GM03348 (cell line): ENCODE measurements at regions not wholly inside any gene's neighbourhood (a gene's known extent, or its start where the extent isn't known, plus 50 kb on each side); places are given as distances from the start of the nearest gene placed in this dataset.

ENCODE experiments used
- DNase-seq: peaks from one replicate; pipeline ENCODE4 v3.0.0; 2012; ENCODE audit warnings: low spot score

DNA sequence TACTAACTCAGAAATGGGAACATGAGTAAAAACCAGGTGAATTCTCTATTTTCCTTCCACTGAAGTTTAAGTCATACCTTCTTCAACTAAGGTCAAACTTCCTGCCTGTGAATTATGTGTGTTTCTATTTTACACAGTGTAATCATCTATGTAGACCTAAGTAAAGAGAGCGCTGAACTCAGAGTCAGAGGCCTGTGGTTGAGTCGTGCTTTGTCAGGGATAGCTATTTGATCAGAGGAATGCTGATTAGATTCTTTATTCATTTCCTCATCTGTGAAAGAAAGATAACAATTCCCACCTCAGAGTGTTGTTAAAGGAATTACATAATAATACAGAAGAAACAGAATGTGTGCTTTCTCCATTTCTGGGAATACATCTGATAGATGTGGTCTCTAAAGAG, 654.1 kb downstream of the STIM2 start:
- DNase-seq, result no peak

DNA sequence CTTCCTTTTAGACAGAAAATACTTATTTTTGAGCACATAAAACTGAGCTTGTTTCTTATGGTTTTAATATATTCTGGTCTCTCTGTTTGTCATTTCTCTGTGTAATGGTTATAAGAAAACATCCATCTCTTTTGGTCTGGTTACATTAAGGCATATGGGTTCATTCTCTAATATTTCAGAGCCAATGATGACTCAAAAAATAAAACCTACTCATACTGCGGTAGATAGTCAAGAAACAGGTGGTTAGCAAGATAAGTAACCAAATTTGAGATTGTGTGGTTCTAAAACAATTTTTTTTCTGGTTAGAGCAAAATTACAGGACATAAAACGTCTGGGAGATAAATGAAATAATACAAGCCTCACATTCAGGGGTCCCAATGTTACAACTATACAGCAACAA, 654.5 kb downstream of the STIM2 start:
- DNase-seq, result no peak

DNA sequence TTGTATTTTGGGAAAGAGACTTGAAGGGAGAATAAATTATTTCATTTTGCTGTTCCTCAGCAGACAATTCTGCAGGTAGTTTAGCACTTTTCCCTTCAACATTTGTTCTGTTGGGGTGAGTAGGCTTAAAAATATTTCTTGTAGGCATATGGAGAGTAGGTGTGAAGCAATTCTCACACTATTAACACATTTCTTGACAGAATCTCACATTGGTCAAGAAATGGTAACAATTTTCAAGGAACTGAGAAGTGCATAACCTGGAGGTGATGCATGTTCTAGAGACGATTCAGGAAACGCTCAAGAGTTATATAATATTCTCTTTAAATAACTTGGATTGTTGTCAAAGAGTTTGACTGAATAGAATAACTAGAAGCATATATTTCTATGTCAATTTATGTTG, 658.2 kb downstream of the STIM2 start:
- DNase-seq, result no peak

DNA sequence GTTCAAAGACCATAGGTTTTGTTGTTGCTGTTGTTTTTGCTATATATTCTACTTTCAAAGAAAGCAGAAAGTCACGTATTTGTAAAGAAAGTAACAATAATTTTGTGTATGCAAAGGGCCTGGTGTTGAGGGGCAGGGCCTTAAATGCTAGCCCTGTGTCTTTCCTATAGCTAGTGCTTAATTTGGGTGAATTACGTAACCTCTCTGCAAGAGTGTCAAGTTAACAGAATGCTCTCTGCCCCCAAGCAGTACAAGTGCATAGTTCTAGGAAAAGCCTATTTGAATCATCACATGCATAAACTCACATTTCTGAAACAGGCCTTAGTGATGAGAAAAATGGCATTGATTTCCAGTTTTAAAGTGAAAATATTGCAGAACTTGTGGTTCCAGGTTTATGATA, 663.6 kb downstream of the STIM2 start:
- DNase-seq, result no peak

DNA sequence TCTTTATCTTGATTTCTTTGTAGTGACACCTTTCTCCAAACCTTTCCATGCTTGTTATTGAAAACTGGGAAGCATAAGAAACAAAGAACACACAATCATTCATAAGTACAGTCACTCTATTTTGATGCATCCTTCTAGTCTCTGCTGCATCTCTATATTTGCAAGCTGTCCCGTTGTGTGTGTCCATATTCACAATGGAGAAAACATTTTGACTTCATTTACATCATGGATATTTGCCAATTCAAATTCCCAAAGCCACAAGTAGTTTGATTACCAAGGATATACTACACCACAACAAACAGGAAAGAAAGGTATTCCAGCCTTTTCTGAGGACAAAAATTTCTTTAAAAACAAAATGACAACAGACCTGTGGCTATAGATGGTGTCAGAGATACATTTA, 673.8 kb downstream of the STIM2 start:
- no peak for DNase-seq

DNA sequence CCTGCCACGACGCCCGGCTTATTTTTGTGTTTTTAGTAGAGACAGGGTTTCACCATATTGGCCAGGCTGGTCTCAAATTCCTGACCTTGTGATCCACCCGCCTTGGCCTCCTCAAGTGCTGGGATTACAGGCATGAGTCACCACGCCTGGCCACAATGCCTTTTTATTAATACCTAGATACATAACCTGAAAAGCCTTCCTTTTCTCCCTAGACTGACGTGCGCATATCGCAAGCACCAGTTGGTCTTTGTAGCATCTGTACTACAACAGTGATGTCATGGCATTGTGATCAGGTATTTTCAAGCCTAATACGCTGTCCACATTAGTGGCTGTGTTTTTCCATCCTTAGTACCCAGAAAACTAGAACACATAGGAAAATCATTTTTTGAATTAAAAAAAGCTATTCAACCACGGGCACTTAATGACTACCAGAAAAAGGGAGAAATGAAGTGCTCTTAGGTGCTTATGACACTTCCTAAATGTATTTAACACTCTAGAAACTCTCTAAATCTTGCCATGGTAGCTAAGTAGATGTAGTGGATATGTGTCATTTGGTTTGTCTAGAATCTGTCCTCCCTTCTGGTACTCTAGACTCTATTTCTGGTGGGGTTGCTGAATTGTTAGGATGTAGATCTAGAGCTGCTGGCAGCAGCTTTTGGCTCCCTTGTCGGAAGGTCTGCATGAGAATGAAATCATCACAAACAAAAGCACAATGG, 707.8 kb downstream of the STIM2 start:
- no peak for DNase-seq

DNA sequence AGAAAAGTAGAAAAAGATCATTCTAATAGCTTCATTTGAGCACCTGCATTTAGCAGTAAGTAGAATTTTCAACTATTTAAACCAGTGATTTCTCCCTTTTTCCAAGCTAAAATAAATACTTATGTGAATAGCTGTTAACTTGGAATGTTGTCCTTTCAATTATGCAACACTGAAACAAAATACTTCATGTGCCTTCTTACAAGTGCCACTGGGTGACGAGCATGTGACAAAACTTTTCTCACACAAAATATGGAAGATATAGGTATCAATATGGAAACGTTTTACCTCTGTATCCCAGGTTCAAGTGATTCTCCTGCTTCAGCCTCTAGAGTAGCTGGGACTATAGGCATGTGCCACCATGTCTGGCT, 708.3 kb downstream of the STIM2 start:
- no peak for DNase-seq

DNA sequence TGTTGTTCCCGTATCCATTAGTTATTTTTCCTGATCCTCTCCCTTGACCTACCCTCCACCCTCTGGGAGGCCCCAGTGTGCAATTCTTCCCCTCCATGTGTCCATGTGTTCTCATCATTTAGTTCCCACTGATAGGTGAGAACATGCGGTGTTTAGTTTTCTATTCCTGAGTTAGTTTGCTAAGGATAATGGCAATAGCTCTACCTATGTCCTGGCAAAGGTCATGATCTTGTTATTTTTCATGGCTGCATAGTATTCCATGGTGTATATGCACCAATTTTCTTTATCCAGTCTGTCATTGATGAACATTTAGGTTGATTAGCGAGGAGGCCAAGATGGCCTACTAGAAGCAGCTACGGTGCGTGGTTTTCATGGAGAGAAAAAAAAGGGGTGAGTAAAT, 714.1 kb downstream of the STIM2 start:
- no peak for DNase-seq

DNA sequence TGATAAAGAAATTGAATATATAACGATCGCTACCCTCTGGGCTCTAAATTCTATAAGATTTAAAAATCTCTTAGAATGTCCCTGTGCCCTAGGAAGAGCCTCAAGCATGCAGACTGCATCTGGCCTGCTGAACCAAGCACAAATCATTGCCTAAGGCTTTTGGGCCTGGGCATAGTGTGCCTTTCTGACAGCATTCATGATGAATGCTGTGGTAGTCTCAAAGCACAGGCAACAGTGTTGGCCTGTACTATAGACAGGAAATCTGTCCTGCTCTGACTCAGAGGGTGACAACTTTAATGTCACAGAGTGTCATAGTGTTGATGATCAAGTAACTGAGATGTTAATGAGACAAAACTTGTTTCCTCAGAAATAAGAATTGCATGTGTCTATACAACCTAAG, 717.3 kb downstream of the STIM2 start:
- no peak for DNase-seq

DNA sequence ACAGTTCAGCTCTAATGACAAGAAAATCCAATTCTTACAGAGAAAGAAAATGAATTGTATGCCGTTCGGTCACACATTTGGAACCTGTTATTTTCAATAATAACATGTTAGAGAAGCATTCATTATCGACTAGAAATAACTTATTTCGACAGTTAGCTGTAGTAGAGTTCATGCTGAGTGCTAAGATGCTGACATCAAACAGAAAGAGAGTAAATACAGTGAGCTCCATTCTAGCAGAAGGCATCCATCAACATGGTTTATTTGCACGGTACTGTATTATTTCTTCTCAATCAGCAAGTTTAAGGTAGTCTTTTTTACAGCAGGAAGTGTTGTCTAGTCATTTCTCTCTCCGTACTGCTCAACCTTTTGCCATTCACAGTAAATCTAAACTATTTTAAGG, 732.1 kb downstream of the STIM2 start:
- no peak for DNase-seq

DNA sequence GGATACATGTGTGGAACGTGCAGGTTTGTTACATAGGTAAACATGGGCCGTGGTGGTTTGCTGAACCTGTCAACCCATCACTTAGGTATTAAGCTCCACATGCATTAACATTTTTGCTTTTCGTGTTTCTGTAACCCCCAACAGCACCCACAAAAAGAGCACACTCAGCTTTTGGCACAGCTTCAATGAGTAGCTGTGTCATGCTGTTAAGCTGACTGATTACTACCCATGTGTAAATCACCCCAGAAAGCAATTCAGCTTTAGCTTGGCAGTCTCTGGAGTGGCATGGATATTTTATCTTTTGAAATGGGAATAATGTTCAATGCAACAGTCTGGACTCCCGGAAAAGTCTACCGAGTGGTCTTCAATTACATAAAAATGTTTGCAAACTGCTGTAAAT, 734.3 kb downstream of the STIM2 start:
- DNase-seq, result no peak

DNA sequence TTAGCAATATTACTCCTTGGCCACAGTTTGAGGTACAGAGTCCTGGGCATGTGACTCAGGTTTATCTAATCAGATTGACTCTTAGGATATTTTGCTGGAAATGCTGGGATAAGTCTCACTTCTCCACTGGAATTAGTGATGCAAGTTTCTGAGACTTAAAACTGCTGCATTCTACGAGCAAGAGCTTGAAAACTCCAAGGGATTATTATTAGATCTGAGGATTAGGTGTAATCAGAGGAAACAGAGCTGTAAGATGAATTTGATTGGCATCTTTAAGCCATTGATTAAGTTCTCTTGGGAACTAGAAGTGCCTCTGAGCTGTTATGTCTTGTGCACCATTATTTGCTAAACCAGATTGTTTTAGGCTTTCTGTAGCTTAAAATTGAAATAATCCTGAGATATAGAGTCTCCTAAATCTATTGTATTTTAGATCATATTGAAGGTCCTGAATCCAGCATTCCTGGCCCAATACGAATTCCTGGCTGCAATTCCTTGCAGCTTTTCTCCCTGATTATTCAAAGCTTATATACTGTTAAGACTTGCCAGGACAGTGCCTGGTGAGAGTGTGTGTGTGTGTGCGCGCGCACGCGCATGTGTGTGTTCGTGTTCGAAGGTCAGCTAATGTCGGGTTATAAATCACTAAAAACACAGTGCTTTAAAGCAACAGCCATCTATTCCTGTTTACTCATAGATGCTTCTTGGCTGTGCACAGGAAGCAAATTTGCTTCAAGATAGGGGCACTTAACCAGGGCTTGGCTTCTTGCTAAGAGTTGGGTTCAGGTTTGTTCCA, 735.1 kb downstream of the STIM2 start:
- DNase-seq, result no peak

DNA sequence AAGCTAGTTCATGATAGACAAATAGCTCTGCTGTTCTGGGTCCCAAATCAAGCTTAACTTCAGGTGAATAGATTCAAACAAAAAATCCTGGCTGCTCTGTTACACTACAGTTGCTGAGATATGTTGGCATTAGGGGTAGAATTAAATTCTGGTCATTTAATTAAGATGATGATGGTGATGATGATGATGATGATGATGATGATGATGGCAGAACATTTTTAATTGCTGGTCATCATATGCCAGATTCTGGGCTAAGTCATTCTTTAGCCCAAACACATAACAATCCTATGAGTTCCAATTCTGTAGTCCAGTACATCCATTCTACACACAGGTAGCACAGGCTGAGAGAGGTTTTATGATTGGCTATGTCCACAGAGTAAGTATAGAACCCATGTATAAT, 741.5 kb downstream of the STIM2 start:
- no peak for DNase-seq

DNA sequence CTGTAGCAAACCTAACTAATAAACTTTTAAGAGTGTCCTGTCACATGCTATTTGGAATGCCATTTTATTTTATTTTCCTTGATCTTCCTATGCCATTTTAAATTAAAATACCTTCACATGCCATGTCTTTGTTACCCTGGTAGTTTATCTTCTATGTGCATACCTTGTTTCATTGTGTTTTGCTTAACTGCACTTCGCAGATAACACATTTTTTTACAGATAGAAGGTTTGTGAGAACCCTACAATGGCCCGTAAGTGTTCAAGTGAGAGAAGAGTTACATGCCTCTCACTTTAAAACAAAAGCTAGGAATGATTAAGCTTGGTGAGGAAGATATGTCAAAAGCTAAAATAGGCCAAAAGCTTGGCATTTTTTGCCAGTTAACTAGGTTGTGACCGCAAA, 744.1 kb downstream of the STIM2 start:
- DNase-seq, result no peak

DNA sequence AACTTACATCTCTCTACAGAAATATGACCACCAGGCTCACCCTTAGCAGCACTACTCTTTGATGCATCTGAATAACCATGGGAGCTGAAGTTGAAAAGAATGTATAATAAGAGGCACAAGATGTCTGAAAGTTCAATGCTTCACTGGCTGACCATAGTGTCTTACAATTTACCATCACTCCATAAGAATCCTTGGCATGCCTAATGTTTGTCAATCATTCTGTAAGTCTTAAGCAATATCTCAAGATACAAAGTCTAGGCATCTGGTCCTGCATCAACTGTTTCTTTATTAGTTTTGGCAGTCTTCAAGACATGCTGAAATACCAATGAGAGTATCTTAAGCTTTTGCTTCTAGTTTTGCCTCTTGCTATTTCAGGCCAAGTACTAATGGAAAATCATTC, 755.5 kb downstream of the STIM2 start:
- no peak for DNase-seq

DNA sequence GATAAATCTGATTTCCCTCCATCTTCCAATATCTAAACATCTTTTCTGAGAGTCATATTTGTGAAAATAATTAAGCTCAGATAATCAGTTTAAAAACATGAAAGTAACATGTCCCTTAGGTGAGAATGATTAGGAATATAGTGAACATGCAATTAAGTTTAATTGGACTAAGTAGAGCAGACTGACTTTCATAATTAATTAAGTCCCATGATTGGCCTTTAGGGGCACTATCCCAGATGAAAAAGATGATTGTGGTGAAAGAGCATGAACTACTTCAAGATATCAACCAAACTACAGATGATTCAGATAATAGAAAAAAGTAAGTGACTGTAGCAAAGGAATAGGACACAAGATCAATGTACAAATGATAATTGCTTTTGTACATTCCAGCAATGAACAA, 758.8 kb downstream of the STIM2 start:
- no peak for DNase-seq

DNA sequence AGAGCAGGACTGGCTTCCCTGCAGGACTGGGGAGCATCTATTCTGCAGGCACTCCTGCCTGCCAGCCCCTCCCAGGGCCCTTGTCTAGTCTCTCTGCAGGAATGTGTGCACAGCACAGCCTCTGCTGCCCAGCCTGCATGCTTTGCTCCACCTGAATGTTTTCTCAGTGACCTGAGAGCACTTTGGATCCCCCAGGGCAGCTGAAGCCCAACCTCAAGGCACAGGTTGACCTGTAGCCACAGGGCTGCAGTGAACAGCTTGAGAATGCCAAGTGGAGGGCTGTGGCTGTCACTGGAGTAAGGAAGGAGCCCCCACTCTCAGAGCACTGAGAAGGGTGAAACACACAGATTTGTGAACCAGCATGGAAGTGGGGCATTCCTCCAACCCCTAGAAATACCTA, 760.2 kb downstream of the STIM2 start:
- peak; percentile 1 for DNase-seq

DNA sequence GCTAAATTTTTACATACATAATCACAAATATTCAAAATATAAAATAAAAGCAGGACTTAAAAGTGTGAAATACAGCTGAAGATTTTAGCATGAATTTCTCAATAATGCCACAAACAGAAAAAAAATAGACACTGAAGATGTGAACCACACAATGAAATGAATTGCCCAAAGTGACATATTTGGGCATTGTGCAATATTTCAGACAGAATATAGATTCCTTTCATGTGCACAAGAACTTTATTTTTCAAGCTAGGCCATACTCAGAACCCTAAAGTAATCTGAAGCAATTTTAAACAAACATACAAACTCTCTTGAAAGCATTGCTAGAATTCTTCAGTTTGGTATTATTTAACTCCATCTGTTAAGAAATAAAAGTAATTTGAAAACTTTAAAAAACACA, 764.1 kb downstream of the STIM2 start:
- no peak for DNase-seq

DNA sequence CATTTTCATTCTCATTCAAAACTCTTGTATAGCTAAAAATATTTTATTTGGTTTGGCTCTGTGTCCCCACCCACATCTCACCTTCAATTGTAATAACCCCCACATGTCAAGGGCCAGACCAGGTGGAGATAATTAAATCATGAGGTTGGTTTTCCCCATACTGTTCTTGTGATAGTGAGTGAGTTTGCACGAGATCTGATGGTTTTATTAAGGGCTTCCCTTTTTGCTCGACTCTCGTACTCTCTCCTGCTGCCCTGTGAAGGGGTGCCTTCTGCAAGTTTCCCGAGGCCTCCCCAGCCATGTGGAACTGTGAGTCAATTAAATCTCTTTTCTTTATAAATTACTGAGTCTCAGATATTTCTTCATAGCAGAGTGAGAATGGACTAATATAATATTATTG, 768.0 kb downstream of the STIM2 start:
- DNase-seq, result no peak

DNA sequence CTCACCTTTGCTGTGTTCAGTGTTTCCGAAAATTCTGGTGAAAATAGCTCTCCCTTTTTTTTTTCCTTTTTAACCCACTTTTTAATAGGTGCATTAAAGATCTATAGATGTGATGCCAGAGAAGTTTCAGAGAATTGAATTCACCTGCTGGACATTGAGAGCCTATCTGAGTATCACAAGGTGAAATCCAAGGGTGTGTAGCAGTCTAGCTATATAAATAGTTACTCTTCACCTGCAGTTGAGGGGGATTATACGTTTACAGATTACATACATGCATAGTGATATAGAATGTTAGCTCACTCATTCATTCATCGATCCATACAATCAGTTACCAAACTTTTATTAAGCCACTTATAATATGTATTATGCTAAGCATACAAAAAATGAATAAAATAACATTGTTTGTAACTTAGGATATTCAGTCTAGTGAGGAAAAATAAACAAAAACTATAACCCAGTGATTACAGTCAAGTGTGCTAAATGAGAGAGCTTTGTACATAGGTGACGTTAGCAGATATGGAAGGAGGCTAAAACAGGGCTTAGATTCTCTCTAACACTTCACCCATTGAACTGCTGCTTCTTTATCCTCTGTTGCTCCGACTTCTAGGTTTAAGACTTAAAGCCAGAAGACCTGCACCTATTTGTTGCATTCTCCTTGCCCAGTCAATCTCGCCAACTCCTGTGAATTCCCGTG, 769.0 kb downstream of the STIM2 start:
- no peak for DNase-seq

DNA sequence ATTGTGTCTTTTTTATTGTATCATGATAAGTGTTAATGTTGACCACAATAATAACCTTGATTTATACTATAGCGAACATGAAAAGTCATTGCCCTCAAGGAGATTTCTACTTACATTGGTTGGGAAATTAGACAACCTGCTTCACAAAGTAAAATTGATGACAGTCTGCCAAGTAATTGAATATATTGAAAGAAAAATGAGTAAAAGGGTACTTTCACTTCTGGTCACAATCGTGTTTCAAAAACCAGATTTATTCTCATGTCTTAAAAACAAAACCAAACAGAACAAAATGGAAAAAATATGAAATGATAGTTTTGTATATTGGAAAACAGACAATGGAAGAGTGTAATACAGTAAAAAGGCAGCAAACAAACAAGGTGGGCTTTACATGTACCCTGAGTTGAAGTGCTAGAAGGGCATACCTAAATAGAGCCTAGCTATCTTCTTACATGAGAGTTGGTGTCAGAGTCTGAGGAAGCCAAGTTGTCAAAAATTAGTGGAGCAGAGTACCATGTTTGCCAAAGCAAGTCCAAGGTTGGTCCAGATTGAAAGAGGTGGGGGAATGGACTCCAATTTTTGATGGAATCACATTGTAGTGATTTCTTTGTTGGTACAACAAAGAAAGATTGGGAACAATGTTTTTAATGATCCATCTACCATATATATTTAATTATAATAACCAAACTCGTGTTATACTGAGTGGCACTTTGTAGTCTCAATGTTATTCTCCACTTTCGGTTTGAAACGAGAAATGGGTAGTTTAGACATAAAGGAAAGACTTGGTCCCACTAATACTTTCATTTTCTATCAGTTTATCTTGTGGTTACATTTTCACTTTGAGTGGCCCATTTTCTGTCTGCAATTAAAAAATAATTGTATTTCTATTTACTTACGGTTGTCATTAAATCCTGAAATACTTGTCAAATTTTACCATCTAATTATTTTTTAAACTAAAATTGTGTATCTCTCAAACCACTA, 775.6 kb downstream of the STIM2 start:
- no peak for DNase-seq
